Esophagus muscularis mucosa (tissue), 4 donors: ENCODE measurements at regions not wholly inside any gene's neighbourhood (a gene's known extent, or its start where the extent isn't known, plus 50 kb on each side); places are given as distances from the start of the nearest gene placed in this dataset.
A peak's percentile ranks its signal among the peaks of the same experiment; 100 is the strongest.

ENCODE experiments used
- DNase-seq: peaks from one replicate; pipeline ENCODE4 v3.0.0-alpha.2; 2017; ENCODE audit errors: extremely low spot score
- H3K27ac ChIP-seq, 4 donors: fragments of 200-600 bp; sonication (generic); replicated peaks in 1 of 4; 1 replicate in 3 of 4; 2 replicates in 1 of 4; pipeline ENCODE4 v1.5.1; 2016 to 2019; ENCODE audit warnings: mild to moderate bottlenecking in 1 of 4
- H3K27me3 ChIP-seq, 4 donors: fragments of 200-600 bp; sonication (generic); one replicate each; pipeline versions ENCODE4 v1.5.1 to v1.6.0; 2016 to 2019
- H3K36me3 ChIP-seq, 4 donors: fragments of 200-600 bp; sonication (generic); one replicate each; pipeline ENCODE4 v1.5.1; 2016 to 2019
- H3K4me1 ChIP-seq, 4 donors: fragments of 200-600 bp; sonication (generic); one replicate each; pipeline ENCODE4 v1.5.1; 2016 to 2019
- H3K4me3 ChIP-seq, 4 donors: fragments of 200-600 bp; sonication (generic); 1 replicate in 2 of 4; 2 replicates in 2 of 4; pipeline ENCODE4 v1.5.1; 2016 to 2019; ENCODE audit warnings: mild to moderate bottlenecking in 4 of 4, moderate library complexity in 1 of 4
- H3K9me3 ChIP-seq, 4 donors: fragments of 200-600 bp; sonication (generic); 1 replicate in 3 of 4; 2 replicates in 1 of 4; pipeline ENCODE4 v1.5.1; 2016 to 2019
- EP300 ChIP-seq: sonication (generic); formaldehyde crosslinking; IDR thresholded peaks from one replicate; pipeline ENCODE4 v1.6.1; 2017; ENCODE audit warnings: antibody characterized with exemption
- POLR2A ChIP-seq: fragments of 450-650 bp; IDR thresholded peaks from one replicate; pipeline ENCODE4 v1.6.1; 2017; ENCODE audit warnings: antibody characterized with exemption, moderate library complexity, mild to moderate bottlenecking, low read depth
- POLR2AphosphoS5 ChIP-seq, 2 donors: sonication (generic); formaldehyde crosslinking; IDR thresholded peaks; one replicate each; pipeline ENCODE4 v1.6.1; 2017; ENCODE audit warnings: antibody characterized with exemption in 2 of 2
- WGBS: methylation state at CpG from one replicate; pipeline ENCODE4 v1.1.5; 2018; 5-methylcytosine and 5-hydroxymethylcytosine counted together
- intact Hi-C: fragments of 100-400 bp; cut with DNase I; formaldehyde crosslinking; loops from one replicate; pipeline ENCODE4 v1.15.1; 2023
- TF ChIP-seq, protein P1 (sequence below), 3 experiments: fragments of 200-600 bp in 2 of 3; fragments of 450-650 bp in 1 of 3; sonication (generic) in 2 of 3; IDR thresholded peaks; one replicate each; pipeline ENCODE4 v1.5.1; 2017 to 2019; ENCODE audit warnings: antibody characterized with exemption in 3 of 3, mild to moderate bottlenecking in 2 of 3, moderate library complexity in 1 of 3

DNA sequence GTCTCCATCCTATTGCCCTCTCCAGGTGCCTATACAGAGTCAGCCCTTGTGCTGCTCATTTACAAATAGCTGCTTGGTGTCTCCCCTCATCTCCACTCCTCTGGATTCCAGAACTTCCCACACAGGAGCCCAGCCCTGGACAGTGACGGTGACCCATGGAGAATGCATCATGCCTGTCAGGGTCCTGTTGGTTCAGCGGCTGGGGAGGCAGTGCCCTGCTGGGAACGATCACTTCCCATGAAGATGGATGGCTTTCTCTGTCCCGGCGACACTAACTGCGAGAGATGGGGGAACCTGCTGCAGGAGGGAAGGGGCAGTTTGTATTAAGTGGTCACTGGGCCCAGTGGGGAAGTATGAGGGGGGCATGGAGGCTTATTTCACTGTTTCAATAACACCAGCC is 395.0 kb upstream of the TBX3 start:
- Histone ChIP-seq H3K4me3 (no peak overlapping the region), H3K9me3 (no peaks in the 10 kb centered on the region), H3K27me3 (no peaks in the 10 kb centered on the region), H3K27ac (no peak overlapping the region), H3K36me3 (no peaks in the 10 kb centered on the region), H3K4me1 (no peaks in the 10 kb centered on the region)
- TF ChIP-seq POLR2A (no peak), EP300 (no peak), POLR2AphosphoS5 (IDR thresholded peaks at IDR 0.05) (no peak)
- TF ChIP-seq, protein P1, sequence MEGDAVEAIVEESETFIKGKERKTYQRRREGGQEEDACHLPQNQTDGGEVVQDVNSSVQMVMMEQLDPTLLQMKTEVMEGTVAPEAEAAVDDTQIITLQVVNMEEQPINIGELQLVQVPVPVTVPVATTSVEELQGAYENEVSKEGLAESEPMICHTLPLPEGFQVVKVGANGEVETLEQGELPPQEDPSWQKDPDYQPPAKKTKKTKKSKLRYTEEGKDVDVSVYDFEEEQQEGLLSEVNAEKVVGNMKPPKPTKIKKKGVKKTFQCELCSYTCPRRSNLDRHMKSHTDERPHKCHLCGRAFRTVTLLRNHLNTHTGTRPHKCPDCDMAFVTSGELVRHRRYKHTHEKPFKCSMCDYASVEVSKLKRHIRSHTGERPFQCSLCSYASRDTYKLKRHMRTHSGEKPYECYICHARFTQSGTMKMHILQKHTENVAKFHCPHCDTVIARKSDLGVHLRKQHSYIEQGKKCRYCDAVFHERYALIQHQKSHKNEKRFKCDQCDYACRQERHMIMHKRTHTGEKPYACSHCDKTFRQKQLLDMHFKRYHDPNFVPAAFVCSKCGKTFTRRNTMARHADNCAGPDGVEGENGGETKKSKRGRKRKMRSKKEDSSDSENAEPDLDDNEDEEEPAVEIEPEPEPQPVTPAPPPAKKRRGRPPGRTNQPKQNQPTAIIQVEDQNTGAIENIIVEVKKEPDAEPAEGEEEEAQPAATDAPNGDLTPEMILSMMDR (IDR thresholded peaks at IDR 0.05), result no peak
- 62% methylated on average over 6 of the region's 6 CpGs for WGBS
- intact Hi-C loops, result no loop called here
- no peak for DNase-seq

DNA sequence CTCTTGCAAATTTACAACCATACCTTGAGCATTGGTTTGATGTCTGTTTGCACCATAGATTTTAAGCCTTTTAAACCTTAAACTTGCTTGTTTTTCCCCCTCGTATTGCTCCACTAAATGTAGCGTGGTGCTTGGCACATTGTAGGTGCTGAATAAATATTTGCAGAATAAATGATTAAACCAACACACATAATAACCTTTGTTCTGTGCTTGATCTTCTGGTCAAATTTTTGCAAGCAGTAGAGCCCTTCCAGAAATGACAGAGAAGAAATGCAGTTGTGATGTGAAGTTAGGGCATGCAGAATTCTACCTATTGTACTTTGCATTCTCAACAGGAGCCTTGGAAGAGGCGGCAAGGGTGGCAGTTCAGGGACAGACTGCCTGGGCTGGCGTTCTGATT is 394.4 kb upstream of the TBX3 start:
- WGBS, result 72% methylated on average over 4 of the region's 4 CpGs
- H3K27me3 ChIP-seq, result peaks cover 0 to 6% (median 0%) of the 10 kb centered on the region in 4 donors
- intact Hi-C loops, result no loop called here
- no peak overlapping the region for H3K27ac ChIP-seq
- no peaks in the 10 kb centered on the region for H3K36me3 ChIP-seq
- TF ChIP-seq EP300 (no peak), POLR2AphosphoS5 (IDR thresholded peaks at IDR 0.05) (no peak), POLR2A (no peak)
- TF ChIP-seq, protein P1 (IDR thresholded peaks at IDR 0.05), result no peak
- no peak overlapping the region for H3K4me3 ChIP-seq
- DNase-seq, result peak; percentile 53
- H3K9me3 ChIP-seq, result no peaks in the 10 kb centered on the region
- H3K4me1 ChIP-seq, result no peaks in the 10 kb centered on the region

DNA sequence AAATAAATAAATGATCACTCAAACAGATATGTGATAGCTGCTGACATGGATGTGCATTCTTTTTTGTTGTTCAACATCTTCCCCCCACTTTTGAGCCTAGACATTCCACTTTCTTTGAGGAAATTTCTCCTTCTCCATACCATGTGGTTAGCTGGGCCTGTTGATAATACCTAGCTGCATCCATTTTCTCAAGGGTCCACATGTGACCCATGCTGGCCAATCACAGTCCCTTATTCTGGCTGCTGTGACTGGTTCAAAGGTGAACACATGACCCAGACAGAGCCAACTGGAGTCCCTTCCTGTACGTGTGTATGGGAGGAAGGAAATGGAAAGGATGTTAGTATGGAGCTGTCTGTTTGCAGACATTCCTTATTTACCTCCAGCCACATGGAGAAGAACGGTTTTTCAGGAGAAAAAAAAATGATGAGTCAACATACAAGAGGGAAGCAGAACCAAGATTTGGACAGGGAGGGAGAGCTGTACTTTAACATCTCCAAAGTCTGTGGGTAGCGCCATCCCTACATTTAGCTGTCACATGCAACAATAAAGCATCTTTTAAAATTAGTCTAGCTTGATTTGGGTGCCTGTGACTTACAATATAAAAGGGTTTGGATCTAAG is 391.7 kb upstream of the TBX3 start:
- no peaks in the 10 kb centered on the region for H3K9me3 ChIP-seq
- H3K27ac ChIP-seq, result no peak overlapping the region
- intact Hi-C loops, result no loop called here
- TF ChIP-seq POLR2AphosphoS5 (IDR thresholded peaks at IDR 0.05), result no peak
- TF ChIP-seq EP300, result no peak
- no peak for TF ChIP-seq POLR2A
- TF ChIP-seq, protein P1 (IDR thresholded peaks at IDR 0.05), result no peak
- DNase-seq, result peak; percentile 42
- 87% methylated on average over 3 of the region's 3 CpGs for WGBS
- no peaks in the 10 kb centered on the region for H3K4me1 ChIP-seq
- H3K36me3 ChIP-seq, result no peaks in the 10 kb centered on the region
- H3K27me3 ChIP-seq, result peaks cover 0 to 7% (median 0%) of the 10 kb centered on the region in 4 donors
- no peak overlapping the region for H3K4me3 ChIP-seq

DNA sequence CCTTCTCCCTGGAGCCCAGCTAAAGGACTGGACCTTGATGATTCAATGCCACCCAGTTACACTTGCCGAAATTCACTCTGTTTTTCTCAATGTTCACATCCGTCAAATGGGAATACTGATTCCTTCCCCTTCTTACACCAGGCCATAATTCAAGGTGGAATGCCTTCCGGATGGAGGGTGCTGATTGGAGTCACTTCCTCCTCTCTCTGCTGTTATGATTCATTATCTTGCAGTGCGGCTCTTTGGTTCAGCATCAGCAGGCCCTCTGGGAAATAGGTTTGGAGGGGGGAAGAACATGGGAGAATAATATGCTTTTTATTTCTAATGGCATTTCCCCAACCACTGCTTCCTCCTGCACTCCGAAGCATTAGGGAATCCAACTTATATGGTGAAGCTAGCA is 390.6 kb upstream of the TBX3 start:
- H3K36me3 ChIP-seq, result no peaks in the 10 kb centered on the region
- no peaks in the 10 kb centered on the region for H3K9me3 ChIP-seq
- peaks cover 0 to 7% (median 0%) of the 10 kb centered on the region in 4 donors for H3K27me3 ChIP-seq
- intact Hi-C loops, result no loop called here
- TF ChIP-seq POLR2A, result no peak
- no peak for TF ChIP-seq POLR2AphosphoS5 (IDR thresholded peaks at IDR 0.05)
- TF ChIP-seq EP300, result no peak
- WGBS, result 76% methylated on average over 5 of the region's 5 CpGs
- no peaks in the 10 kb centered on the region for H3K4me1 ChIP-seq
- H3K27ac ChIP-seq, result no peak overlapping the region
- no peak overlapping the region for H3K4me3 ChIP-seq
- peak; percentile 37 for DNase-seq

DNA sequence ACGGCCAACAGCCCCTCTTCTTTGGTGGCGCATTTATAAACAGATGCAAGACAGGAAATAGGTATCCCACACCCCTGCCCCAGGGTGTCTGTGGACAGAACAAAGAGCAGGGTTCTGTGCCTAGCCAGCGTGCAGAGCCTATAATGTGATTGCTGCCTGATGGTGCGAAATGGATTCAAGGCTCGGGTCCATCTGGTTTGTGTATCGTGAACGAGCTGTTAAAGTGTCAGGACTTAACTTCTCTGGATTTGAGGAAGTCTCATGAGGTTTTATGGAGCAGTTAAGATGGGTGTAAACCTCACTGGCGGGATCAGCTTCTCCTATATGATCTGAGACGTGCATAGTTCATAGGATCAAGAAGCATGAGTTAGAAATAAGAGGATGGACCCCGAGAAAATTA is 388.7 kb upstream of the TBX3 start:
- H3K9me3 ChIP-seq, result no peaks in the 10 kb centered on the region
- DNase-seq, result peak; percentile 87
- WGBS, result 60% methylated on average over 10 of the region's 10 CpGs
- peaks cover 0 to 7% (median 0%) of the 10 kb centered on the region in 4 donors for H3K27me3 ChIP-seq
- H3K4me3 ChIP-seq, result no peak overlapping the region
- no peaks in the 10 kb centered on the region for H3K36me3 ChIP-seq
- no peaks in the 10 kb centered on the region for H3K4me1 ChIP-seq
- TF ChIP-seq POLR2AphosphoS5 (IDR thresholded peaks at IDR 0.05), result no peak
- no peak for TF ChIP-seq EP300
- TF ChIP-seq POLR2A, result no peak
- TF ChIP-seq, protein P1 (IDR thresholded peaks at IDR 0.05), result no peak
- no peak overlapping the region for H3K27ac ChIP-seq
- intact Hi-C loops, result no loop called here
